Neural cell (in vitro differentiated cells): ENCODE measurements at regions not wholly inside any gene's neighbourhood (a gene's known extent, or its start where the extent isn't known, plus 50 kb on each side); places are given as distances from the start of the nearest gene placed in this dataset.

Experiments used
- CTCF ChIP-seq: fragments of 450-650 bp; IDR thresholded peaks from 2 replicates; pipeline ENCODE4 v1.5.1; 2014; ENCODE audit warnings: antibody characterized with exemption, mild to moderate bottlenecking, moderate library complexity; ENCODE audit not compliant: poor library complexity, severe bottlenecking
- POLR2AphosphoS5 ChIP-seq: IDR thresholded peaks from 2 replicates; pipeline ENCODE4 v1.6.1; 2012

DNA sequence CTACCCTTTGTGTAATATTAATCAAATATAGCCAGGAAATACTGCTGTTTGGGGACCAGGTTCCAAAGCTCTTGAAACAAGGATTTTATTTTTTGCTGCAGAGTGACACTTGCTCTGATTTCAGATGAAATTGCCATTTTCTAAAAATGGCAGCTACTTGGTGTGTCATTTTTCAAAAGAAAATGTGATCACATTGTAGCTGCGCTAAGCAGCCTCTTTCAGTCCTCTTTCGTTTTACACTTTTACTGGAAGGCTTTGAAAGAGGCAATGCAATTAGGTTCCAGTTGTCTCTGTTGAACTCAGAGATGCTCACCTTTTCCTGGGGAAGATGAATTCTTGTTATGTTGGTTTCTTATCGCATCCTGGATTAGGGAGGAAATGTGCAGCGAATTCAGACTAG lies 85.1 kb downstream of the CT47B1 start:
- TF ChIP-seq CTCF (no peak), POLR2AphosphoS5 (no peak)
